ENCODE measurements at regions not wholly inside any gene's neighbourhood (a gene's known extent, or its start where the extent isn't known, plus 50 kb on each side); places are given as distances from the start of the nearest gene placed in this dataset.

- no peak for TF ChIP-seq CTCF (conservative IDR thresholded peaks at IDR 0.05; ENCODE audit: low read depth, low read length)
- no peak for TF ChIP-seq EZH2 (IDR thresholded peaks at IDR 0.05; ENCODE audit: borderline replicate concordance, low read depth, low read length, poor library complexity, severe bottlenecking)
These were observed 213.4 kb upstream of the SEMA6D start for GRCh38 chr15:47503876-47504275.
